ENCODE measurements at regions not wholly inside any gene's neighbourhood (a gene's known extent, or its start where the extent isn't known, plus 50 kb on each side); places are given as distances from the start of the nearest gene placed in this dataset.

- Histone ChIP-seq H3K4me1 (ENCODE audit: insufficient read depth, low read length) (no peaks in the 10 kb centered on the region), H3K9me2 (replicated peaks; ENCODE audit: low read length) (no peaks in the 10 kb centered on the region), H3K4me2 (ENCODE audit: low read length) (no peak overlapping the region), H2AFZ (ENCODE audit: low read length) (no peak overlapping the region), H3K4me3 (ENCODE audit: low read length) (no peak overlapping the region), H3K36me3 (ENCODE audit: low read depth, low read length) (no peaks in the 10 kb centered on the region), H4K20me1 (ENCODE audit: low read length) (no peaks in the 10 kb centered on the region), H3K9ac (ENCODE audit: low read length) (no peak overlapping the region), H3F3A (ENCODE audit: low read length, unreplicated experiment) (no peaks in the 10 kb centered on the region), H3K79me2 (ENCODE audit: low read length) (no peaks in the 10 kb centered on the region), H3K27ac (ENCODE audit: low read length) (no peak overlapping the region), H3K27me3 (ENCODE audit: low read length) (no peaks in the 10 kb centered on the region), H3K9me3 (ENCODE audit: low read length) (no peaks in the 10 kb centered on the region)
- BruUV-seq (replicated peaks): no TSS peak
- ATAC-seq (no peak), DNase-seq (no peak)
- POLR2A ChIA-PET (ENCODE audit: unreplicated experiment): no interaction called here
- no peak for TF ChIP-seq EZH2phosphoT487 (IDR thresholded peaks at IDR 0.05; ENCODE audit: borderline replicate concordance, low read length)
- no peak for TF ChIP-seq CTCF (conservative IDR thresholded peaks at IDR 0.05; ENCODE audit: low read depth, low read length)
- TF ChIP-seq EZH2 (IDR thresholded peaks at IDR 0.05; ENCODE audit: low read length, unreplicated experiment): no peak
- intact Hi-C loops (cut with micrococcal nuclease): no loop called here
- CTCF ChIA-PET: no interaction called here
These were observed 582.6 kb downstream of the UTRN start for GRCh38 chr6:144867761-144868160.

GRCh38 chr6:144870782-144871181 lies 585.6 kb downstream of the UTRN start:
- Histone ChIP-seq H3K4me3 (ENCODE audit: low read length) (no peak overlapping the region), H3K36me3 (ENCODE audit: low read depth, low read length) (no peaks in the 10 kb centered on the region), H3K9me2 (replicated peaks; ENCODE audit: low read length) (no peaks in the 10 kb centered on the region), H3K4me2 (ENCODE audit: low read length) (no peak overlapping the region), H3K27ac (ENCODE audit: low read length) (no peak overlapping the region), H3F3A (ENCODE audit: low read length, unreplicated experiment) (no peaks in the 10 kb centered on the region), H3K27me3 (ENCODE audit: low read length) (no peaks in the 10 kb centered on the region), H3K4me1 (ENCODE audit: insufficient read depth, low read length) (no peaks in the 10 kb centered on the region), H3K9ac (ENCODE audit: low read length) (no peak overlapping the region), H4K20me1 (ENCODE audit: low read length) (no peaks in the 10 kb centered on the region), H2AFZ (ENCODE audit: low read length) (no peak overlapping the region), H3K79me2 (ENCODE audit: low read length) (no peaks in the 10 kb centered on the region), H3K9me3 (ENCODE audit: low read length) (no peaks in the 10 kb centered on the region)
- ATAC-seq: no peak
- POLR2A ChIA-PET (ENCODE audit: unreplicated experiment): no interaction called here
- no TSS peak for BruUV-seq (replicated peaks)
- CTCF ChIA-PET: no interaction called here
- intact Hi-C loops (cut with micrococcal nuclease): no loop called here
- DNase-seq: no peak
- no peak for TF ChIP-seq EZH2 (IDR thresholded peaks at IDR 0.05; ENCODE audit: low read length, unreplicated experiment)

GRCh38 chr6:144873623-144874378 lies 588.7 kb downstream of the UTRN start:
- Histone ChIP-seq H3K9me2 (replicated peaks; ENCODE audit: low read length) (no peaks in the 10 kb centered on the region), H3F3A (ENCODE audit: low read length, unreplicated experiment) (no peaks in the 10 kb centered on the region), H3K4me1 (ENCODE audit: insufficient read depth, low read length) (0 out of 2 replicates have a peak, but pooled peaks cover under 1% of the 10 kb centered on the region), H3K9ac (ENCODE audit: low read length) (no peak overlapping the region), H2AFZ (ENCODE audit: low read length) (no peak overlapping the region), H3K4me2 (ENCODE audit: low read length) (no peak overlapping the region), H3K27ac (ENCODE audit: low read length) (no peak overlapping the region), H4K20me1 (ENCODE audit: low read length) (no peaks in the 10 kb centered on the region), H3K4me3 (ENCODE audit: low read length) (no peak overlapping the region), H3K9me3 (ENCODE audit: low read length) (no peaks in the 10 kb centered on the region), H3K27me3 (ENCODE audit: low read length) (no peaks in the 10 kb centered on the region), H3K79me2 (ENCODE audit: low read length) (no peaks in the 10 kb centered on the region), H3K36me3 (ENCODE audit: low read depth, low read length) (no peaks in the 10 kb centered on the region)
- no TSS peak for BruUV-seq (replicated peaks)
- ATAC-seq (no peak), DNase-seq (no peak)
- ChIA-PET POLR2A (ENCODE audit: unreplicated experiment) (no interaction called here), CTCF (no interaction called here)
- TF ChIP-seq EZH2phosphoT487 (IDR thresholded peaks at IDR 0.05; ENCODE audit: borderline replicate concordance, low read length): no peak
- no peak for TF ChIP-seq CTCF (conservative IDR thresholded peaks at IDR 0.05; ENCODE audit: low read depth, low read length)
- no peak for TF ChIP-seq EZH2 (IDR thresholded peaks at IDR 0.05; ENCODE audit: low read length, unreplicated experiment)
- intact Hi-C loops (cut with micrococcal nuclease): no loop called here

Measured in PC-3 (cell line).